ENCODE measurements at regions not wholly inside any gene's neighbourhood (a gene's known extent, or its start where the extent isn't known, plus 50 kb on each side); places are given as distances from the start of the nearest gene placed in this dataset.
"Not testable (repeated sequence)": the region's sequence is repeated elsewhere in the genome, so short reads cannot be mapped to it uniquely, and the experiment has no call there.

DNA sequence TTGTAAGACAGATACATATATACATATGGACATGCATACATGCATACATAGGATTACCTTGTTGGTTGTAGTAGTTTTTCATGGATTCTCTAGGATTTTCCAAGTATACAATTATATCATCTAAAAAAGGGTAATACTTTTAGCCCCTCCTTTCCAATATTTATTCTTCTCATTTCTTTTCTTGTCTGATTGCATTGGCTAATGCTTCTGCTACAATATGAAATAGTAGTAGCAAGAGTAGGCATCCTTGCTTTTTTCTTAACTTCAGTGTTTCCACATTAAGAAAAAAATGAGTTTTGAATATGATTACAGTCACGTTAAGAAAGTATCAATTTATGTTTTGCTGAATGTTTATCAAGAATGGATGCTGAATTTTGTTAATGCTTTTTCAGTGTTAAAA lies 58.0 kb downstream of the RBFOX3 start:
- TF ChIP-seq, protein P1, sequence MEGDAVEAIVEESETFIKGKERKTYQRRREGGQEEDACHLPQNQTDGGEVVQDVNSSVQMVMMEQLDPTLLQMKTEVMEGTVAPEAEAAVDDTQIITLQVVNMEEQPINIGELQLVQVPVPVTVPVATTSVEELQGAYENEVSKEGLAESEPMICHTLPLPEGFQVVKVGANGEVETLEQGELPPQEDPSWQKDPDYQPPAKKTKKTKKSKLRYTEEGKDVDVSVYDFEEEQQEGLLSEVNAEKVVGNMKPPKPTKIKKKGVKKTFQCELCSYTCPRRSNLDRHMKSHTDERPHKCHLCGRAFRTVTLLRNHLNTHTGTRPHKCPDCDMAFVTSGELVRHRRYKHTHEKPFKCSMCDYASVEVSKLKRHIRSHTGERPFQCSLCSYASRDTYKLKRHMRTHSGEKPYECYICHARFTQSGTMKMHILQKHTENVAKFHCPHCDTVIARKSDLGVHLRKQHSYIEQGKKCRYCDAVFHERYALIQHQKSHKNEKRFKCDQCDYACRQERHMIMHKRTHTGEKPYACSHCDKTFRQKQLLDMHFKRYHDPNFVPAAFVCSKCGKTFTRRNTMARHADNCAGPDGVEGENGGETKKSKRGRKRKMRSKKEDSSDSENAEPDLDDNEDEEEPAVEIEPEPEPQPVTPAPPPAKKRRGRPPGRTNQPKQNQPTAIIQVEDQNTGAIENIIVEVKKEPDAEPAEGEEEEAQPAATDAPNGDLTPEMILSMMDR (conservative IDR thresholded peaks at IDR 0.05; ENCODE audit: low read depth, low read length), result no peak
- no peak overlapping the region for H3K4me3 ChIP-seq (ENCODE audit: low read depth, low read length)
- DNase-seq (ENCODE audit: low read depth), result no peak

DNA sequence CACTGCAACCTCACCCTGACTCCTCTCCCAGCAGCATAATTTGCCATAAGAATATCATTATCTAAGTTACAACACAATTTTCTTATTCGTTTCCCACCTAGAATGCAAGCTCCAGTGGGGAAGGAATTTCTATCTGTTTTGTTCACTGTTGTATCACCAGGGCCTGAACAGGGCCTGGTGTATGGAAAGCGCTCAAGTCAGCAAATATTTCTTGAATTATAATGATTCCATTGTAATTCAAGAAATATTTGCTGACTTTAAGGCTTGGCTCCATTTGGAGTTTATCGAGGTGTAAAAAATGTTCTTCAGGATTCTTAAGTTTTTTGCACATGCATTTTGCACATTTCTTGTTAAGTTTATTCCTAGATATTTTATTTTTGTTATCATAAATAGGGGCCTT lies 58.4 kb downstream of the RBFOX3 start:
- TF ChIP-seq, protein P1 (conservative IDR thresholded peaks at IDR 0.05; ENCODE audit: low read depth, low read length), result no peak
- H3K4me3 ChIP-seq (ENCODE audit: low read depth, low read length), result no peak overlapping the region
- no peak for DNase-seq (ENCODE audit: low read depth)

DNA sequence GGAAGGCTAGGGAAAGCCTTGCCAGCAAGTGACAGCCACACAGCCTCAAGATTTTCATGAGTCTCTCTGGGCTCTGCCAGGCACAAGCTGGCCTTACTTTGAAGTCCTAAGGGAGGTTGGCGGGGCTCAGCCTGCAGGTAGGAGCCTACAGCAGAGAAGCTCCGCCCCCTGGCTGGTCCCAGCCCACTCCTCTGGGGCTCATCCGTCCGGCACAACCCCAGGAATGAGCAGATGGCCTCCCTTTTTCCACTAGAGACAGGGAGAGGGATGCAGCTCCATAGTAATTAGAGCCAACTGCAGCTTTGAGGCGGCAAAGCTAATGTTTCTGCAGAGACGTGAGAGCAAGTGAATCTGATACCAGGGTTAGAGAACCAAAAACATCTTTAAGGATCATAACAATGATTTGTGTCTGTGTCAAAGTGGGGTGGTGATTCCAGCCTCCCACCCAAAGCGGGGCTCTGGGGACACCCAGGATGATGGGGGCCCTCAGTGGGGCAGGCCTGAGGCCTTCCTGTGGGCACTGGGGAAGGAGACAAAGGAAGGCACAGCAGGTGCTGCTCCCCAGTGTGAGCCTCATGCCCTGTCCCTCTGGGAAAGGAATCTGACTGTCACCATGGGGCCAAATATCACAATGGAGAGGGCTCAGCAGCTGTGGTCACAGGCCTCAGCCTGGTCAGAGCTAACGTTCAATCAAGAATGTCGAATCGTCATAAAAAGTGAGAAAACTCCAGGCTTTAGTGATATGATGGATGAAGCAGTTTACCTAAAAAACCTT lies 61.5 kb downstream of the RBFOX3 start:
- TF ChIP-seq, protein P1 (conservative IDR thresholded peaks at IDR 0.05; ENCODE audit: low read depth, low read length), result no peak

DNA sequence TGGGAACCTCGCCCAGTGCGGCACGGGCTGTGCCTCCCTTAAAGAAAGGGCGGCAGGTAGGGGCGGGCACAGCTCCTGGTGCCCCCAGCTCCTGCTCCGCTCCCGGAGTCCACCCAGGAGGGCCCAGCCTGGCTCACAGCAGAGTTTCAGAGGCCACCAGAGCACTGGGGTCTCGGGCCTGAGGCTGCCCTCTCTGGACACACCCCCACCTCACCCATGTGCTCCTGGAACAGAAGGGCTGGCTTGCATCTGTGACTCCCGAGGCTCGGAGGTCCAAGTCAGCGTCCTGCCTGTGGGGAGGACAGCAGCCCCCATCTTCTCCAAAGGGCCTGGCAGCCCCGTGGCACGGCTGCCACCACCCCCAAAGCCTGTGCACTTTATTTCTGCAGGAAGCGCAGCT lies 62.7 kb downstream of the RBFOX3 start:
- DNase-seq (ENCODE audit: low read depth), result no peak
- TF ChIP-seq, protein P1 (conservative IDR thresholded peaks at IDR 0.05; ENCODE audit: low read depth, low read length), result no peak
- H3K4me3 ChIP-seq (ENCODE audit: low read depth, low read length), result no peak overlapping the region

More for the DNA sequence above, 61.5 kb downstream of the RBFOX3 start:
- no peak overlapping the region for H3K4me3 ChIP-seq (ENCODE audit: low read depth, low read length)
- DNase-seq (ENCODE audit: low read depth), result no peak

DNA sequence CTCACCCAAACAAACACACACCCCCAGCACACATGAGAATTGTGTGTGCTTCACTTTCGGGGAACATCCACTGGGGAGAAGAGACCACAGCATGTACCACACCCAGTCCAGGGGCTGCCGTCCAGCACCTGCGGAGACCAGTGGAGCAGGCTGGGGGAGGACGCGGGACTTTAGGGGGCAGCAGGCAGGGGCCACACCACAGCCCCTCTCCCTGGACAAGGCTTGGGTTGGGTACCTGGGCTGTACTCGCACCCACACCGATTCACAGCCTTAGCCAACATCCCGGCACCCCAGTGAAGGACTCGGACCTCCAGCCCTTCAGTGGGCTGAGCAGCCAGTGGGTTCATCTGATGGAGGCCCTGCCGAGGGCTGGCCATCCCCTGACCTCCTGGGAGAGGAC lies 63.3 kb downstream of the RBFOX3 start:
- H3K4me3 ChIP-seq (ENCODE audit: low read depth, low read length), result no peak overlapping the region
- no peak for DNase-seq (ENCODE audit: low read depth)
- TF ChIP-seq, protein P1 (conservative IDR thresholded peaks at IDR 0.05; ENCODE audit: low read depth, low read length), result no peak

DNA sequence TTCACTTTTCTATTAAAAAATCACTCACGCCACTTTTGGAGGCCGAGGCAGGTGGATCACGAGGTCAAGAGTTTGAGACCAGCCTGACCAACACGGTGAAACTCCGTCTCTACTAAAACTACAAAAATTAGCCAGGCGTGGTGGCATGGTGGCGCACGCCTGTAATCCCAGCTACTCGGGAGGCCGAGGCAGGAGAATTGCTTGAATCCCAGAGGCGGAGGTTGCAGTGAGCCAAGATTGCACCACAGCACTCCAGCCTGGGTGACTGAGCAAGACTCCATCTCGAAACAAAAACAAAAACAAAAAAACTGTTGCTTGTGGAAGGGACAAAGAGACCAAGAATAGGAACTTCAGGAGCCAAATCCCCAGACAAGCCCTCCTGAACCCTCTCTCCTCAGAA lies 63.7 kb downstream of the RBFOX3 start:
- not testable (repeated sequence) for DNase-seq (ENCODE audit: low read depth); H3K4me3 ChIP-seq (ENCODE audit: low read depth, low read length)

DNA sequence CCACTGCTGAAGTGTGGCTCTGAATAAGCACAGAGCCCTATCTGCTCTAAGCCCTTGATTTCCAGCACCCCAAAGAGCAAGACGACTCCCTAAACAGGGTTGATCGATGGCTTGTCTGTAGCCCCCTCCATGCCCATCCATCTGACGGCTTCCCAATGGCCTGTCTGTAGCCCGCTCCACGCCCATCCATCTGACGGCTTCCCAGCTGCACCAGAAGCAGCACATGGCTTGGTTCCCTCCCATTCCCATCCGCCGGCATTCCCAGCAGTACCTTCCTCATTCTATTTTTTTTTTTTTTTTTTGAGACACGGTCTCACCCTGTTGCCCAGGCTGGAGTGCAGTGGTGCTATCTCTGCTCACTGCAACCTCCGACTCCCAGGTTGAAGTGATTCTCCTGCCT lies 64.5 kb downstream of the RBFOX3 start:
- DNase-seq (ENCODE audit: low read depth), result no peak
- TF ChIP-seq, protein P1 (conservative IDR thresholded peaks at IDR 0.05; ENCODE audit: low read depth, low read length), result no peak

More for the DNA sequence above, 64.5 kb downstream of the RBFOX3 start:
- H3K4me3 ChIP-seq (ENCODE audit: low read depth, low read length), result no peak overlapping the region

All from epithelial cell of proximal tubule (primary cell).